ENCODE measurements at regions not wholly inside any gene's neighbourhood (a gene's known extent, or its start where the extent isn't known, plus 50 kb on each side); places are given as distances from the start of the nearest gene placed in this dataset.

- H3K27ac ChIP-seq (ENCODE audit: low read depth, low read length): no peak overlapping the region
- no peak for TF ChIP-seq CTCF (IDR thresholded peaks at IDR 0.05; ENCODE audit: extremely low read depth, low read depth, low read length)
- H3K27me3 ChIP-seq (ENCODE audit: insufficient read depth, low read length): no peaks in the 10 kb centered on the region
- peaks cover 25% of the 10 kb centered on the region for H3K4me1 ChIP-seq (ENCODE audit: insufficient read depth, low read length)
- H3K9me3 ChIP-seq (ENCODE audit: low read depth, low read length): no peaks in the 10 kb centered on the region
- H3K4me3 ChIP-seq (ENCODE audit: insufficient read depth, low read length): no peak overlapping the region
- no peaks in the 10 kb centered on the region for H3K79me2 ChIP-seq (ENCODE audit: insufficient read depth, low read length)
- H2AFZ ChIP-seq (ENCODE audit: low read length): no peak overlapping the region
- no peak for DNase-seq (ENCODE audit: insufficient read length, low spot score, missing footprints)
- no peaks in the 10 kb centered on the region for H3K36me3 ChIP-seq (ENCODE audit: insufficient read depth, low read length)
- no peak overlapping the region for H3K4me2 ChIP-seq (ENCODE audit: insufficient read depth, low read length)
- H4K20me1 ChIP-seq (ENCODE audit: insufficient read depth, low read length): no peaks in the 10 kb centered on the region
Observed at GRCh38 chr12:75974323-75975187, 57.0 kb downstream of the PHLDA1 start.

- Histone ChIP-seq H3K4me2 (ENCODE audit: insufficient read depth, low read length) (no peak overlapping the region), H3K27me3 (ENCODE audit: insufficient read depth, low read length) (no peaks in the 10 kb centered on the region), H3K4me1 (ENCODE audit: insufficient read depth, low read length) (no peaks in the 10 kb centered on the region), H3K9me3 (ENCODE audit: low read depth, low read length) (no peaks in the 10 kb centered on the region), H3K4me3 (ENCODE audit: insufficient read depth, low read length) (no peak overlapping the region), H2AFZ (ENCODE audit: low read length) (no peak overlapping the region), H3K27ac (ENCODE audit: low read depth, low read length) (no peak overlapping the region), H3K79me2 (ENCODE audit: insufficient read depth, low read length) (no peaks in the 10 kb centered on the region), H3K36me3 (ENCODE audit: insufficient read depth, low read length) (no peaks in the 10 kb centered on the region), H4K20me1 (ENCODE audit: insufficient read depth, low read length) (no peaks in the 10 kb centered on the region)
- TF ChIP-seq CTCF (IDR thresholded peaks at IDR 0.05; ENCODE audit: extremely low read depth, low read depth, low read length): no peak
- no peak for DNase-seq (ENCODE audit: insufficient read length, low spot score, missing footprints)
Observed at GRCh38 chr12:75971253-75971652, 60.3 kb downstream of the PHLDA1 start.

GRCh38 chr12:75970310-75970709 lies 61.3 kb downstream of the PHLDA1 start:
- Histone ChIP-seq H3K27ac (ENCODE audit: low read depth, low read length) (no peak overlapping the region), H3K79me2 (ENCODE audit: insufficient read depth, low read length) (no peaks in the 10 kb centered on the region), H3K4me3 (ENCODE audit: insufficient read depth, low read length) (no peak overlapping the region), H3K27me3 (ENCODE audit: insufficient read depth, low read length) (no peaks in the 10 kb centered on the region), H2AFZ (ENCODE audit: low read length) (peak overlapping the region; percentile 52), H3K9me3 (ENCODE audit: low read depth, low read length) (no peaks in the 10 kb centered on the region), H3K4me2 (ENCODE audit: insufficient read depth, low read length) (no peak overlapping the region), H4K20me1 (ENCODE audit: insufficient read depth, low read length) (no peaks in the 10 kb centered on the region), H3K36me3 (ENCODE audit: insufficient read depth, low read length) (no peaks in the 10 kb centered on the region), H3K4me1 (ENCODE audit: insufficient read depth, low read length) (no peaks in the 10 kb centered on the region)
- peak; percentile 56 for DNase-seq (ENCODE audit: insufficient read length, low spot score, missing footprints)
- no peak for TF ChIP-seq CTCF (IDR thresholded peaks at IDR 0.05; ENCODE audit: extremely low read depth, low read depth, low read length)

- Histone ChIP-seq H2AFZ (ENCODE audit: low read length) (peak overlapping the region; percentile 52), H3K79me2 (ENCODE audit: insufficient read depth, low read length) (no peaks in the 10 kb centered on the region), H3K27ac (ENCODE audit: low read depth, low read length) (no peak overlapping the region), H3K4me1 (ENCODE audit: insufficient read depth, low read length) (no peaks in the 10 kb centered on the region), H3K36me3 (ENCODE audit: insufficient read depth, low read length) (no peaks in the 10 kb centered on the region), H3K4me3 (ENCODE audit: insufficient read depth, low read length) (no peak overlapping the region), H3K9me3 (ENCODE audit: low read depth, low read length) (no peaks in the 10 kb centered on the region), H4K20me1 (ENCODE audit: insufficient read depth, low read length) (no peaks in the 10 kb centered on the region), H3K4me2 (ENCODE audit: insufficient read depth, low read length) (no peak overlapping the region), H3K27me3 (ENCODE audit: insufficient read depth, low read length) (no peaks in the 10 kb centered on the region)
- DNase-seq (ENCODE audit: insufficient read length, low spot score, missing footprints): no peak
- TF ChIP-seq CTCF (IDR thresholded peaks at IDR 0.05; ENCODE audit: extremely low read depth, low read depth, low read length): no peak
Observed at GRCh38 chr12:75969768-75970167, 61.8 kb downstream of the PHLDA1 start.
